ENCODE measurements at regions not wholly inside any gene's neighbourhood (a gene's known extent, or its start where the extent isn't known, plus 50 kb on each side); places are given as distances from the start of the nearest gene placed in this dataset.
"Not testable (repeated sequence)": the region's sequence is repeated elsewhere in the genome, so short reads cannot be mapped to it uniquely, and the experiment has no call there.

DNA sequence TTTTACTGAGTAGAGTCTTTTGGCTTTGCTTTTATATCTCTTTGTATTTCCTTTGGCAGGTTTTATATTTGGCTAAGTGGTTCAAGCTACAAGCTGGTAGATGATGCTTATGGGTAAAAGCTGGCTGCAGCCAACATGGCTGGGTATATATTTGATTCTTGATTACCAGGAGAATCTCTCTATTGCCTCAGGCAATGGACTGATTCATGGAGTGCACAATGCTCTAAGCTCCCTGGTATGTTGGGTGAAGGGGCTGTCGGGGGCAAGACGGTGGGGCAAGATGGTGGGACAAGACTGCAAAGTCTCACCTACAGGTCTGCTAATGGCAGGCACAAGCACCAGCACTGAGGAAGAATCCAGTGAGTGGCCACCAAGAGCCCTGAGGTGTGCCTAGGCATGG is 366.6 kb downstream of the DMAC1 start:
- no peak for TF ChIP-seq EZH2phosphoT487 (conservative IDR thresholded peaks at IDR 0.05; ENCODE audit: low read length)
- TF ChIP-seq, protein P1, sequence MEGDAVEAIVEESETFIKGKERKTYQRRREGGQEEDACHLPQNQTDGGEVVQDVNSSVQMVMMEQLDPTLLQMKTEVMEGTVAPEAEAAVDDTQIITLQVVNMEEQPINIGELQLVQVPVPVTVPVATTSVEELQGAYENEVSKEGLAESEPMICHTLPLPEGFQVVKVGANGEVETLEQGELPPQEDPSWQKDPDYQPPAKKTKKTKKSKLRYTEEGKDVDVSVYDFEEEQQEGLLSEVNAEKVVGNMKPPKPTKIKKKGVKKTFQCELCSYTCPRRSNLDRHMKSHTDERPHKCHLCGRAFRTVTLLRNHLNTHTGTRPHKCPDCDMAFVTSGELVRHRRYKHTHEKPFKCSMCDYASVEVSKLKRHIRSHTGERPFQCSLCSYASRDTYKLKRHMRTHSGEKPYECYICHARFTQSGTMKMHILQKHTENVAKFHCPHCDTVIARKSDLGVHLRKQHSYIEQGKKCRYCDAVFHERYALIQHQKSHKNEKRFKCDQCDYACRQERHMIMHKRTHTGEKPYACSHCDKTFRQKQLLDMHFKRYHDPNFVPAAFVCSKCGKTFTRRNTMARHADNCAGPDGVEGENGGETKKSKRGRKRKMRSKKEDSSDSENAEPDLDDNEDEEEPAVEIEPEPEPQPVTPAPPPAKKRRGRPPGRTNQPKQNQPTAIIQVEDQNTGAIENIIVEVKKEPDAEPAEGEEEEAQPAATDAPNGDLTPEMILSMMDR (IDR thresholded peaks at IDR 0.05; ENCODE audit: insufficient read depth, low read length, poor library complexity, severe bottlenecking) = no peak
- no peak overlapping the region for H3K27ac ChIP-seq (ENCODE audit: low read depth, low read length)
- H3K4me2 ChIP-seq (ENCODE audit: low read depth, low read length, poor library complexity, severe bottlenecking) = no peak overlapping the region
- H3K27me3 ChIP-seq (ENCODE audit: low read length) = no peaks in the 10 kb centered on the region
- H3K36me3 ChIP-seq (ENCODE audit: low read length) = no peaks in the 10 kb centered on the region
- no peak overlapping the region for H3K4me3 ChIP-seq (ENCODE audit: insufficient read depth, low read length, poor library complexity, severe bottlenecking)
- H2AFZ ChIP-seq (ENCODE audit: low read depth, low read length, severe bottlenecking) = no peak overlapping the region
- no peaks in the 10 kb centered on the region for H4K20me1 ChIP-seq (ENCODE audit: low read depth, low read length)
- no peaks in the 10 kb centered on the region for H3K9me2 ChIP-seq (replicated peaks; ENCODE audit: insufficient read depth, low read length)
- no peaks in the 10 kb centered on the region for H3K79me2 ChIP-seq (ENCODE audit: insufficient read depth, low read length)
- H3F3A ChIP-seq (ENCODE audit: insufficient read depth) = no peaks in the 10 kb centered on the region
- H3K9ac ChIP-seq (ENCODE audit: low read length) = no peak overlapping the region
- H3K9me3 ChIP-seq (ENCODE audit: insufficient read depth, low read length) = no peaks in the 10 kb centered on the region

DNA sequence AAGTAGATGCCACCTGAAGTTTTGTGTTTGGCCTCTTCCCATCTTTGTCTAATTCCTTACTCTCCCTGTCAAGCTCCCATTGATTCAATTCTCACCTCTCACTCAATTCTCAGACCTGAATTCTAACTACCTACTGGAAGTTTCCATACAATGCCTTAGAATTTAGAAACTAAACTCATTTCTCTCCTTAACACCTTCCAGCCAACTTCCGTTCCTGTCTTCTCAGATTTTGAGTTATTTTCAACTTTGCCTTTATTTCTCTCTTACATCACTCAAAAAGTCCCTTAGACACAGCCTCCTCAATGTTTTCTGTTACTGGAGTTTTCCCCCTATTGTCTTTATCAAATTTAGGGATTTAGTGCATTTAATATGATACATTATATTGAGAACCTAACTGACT is 382.2 kb downstream of the DMAC1 start:
- H2AFZ ChIP-seq (ENCODE audit: low read depth, low read length, severe bottlenecking) = not testable (repeated sequence)

DNA sequence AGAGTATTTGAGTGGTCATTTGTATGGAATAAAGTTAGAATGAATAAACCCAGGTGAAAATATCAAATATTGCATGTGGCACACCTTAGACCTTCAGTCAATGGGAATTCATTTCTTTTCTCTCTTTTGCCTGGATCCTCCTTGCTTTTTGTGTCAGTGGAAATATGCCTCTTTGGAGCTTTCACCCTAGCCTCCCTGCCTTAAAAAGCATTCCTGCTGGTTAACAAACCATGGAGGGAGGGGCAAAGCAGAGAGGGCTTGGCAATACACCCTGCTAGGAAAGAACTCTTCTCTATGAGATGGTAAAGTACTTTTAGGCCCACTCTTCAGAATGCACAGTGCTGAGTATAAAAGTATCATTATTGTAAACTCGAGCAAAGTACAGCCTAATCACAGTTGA is 383.7 kb downstream of the DMAC1 start:
- H3K9ac ChIP-seq (ENCODE audit: low read length) = no peak overlapping the region
- no peaks in the 10 kb centered on the region for H3K9me2 ChIP-seq (replicated peaks; ENCODE audit: insufficient read depth, low read length)
- TF ChIP-seq, protein P1 (IDR thresholded peaks at IDR 0.05; ENCODE audit: insufficient read depth, low read length, poor library complexity, severe bottlenecking) = no peak
- TF ChIP-seq EZH2phosphoT487 (conservative IDR thresholded peaks at IDR 0.05; ENCODE audit: low read length) = no peak
- no peaks in the 10 kb centered on the region for H3K79me2 ChIP-seq (ENCODE audit: insufficient read depth, low read length)
- no peak overlapping the region for H3K4me3 ChIP-seq (ENCODE audit: insufficient read depth, low read length, poor library complexity, severe bottlenecking)
- no peaks in the 10 kb centered on the region for H3K27me3 ChIP-seq (ENCODE audit: low read length)
- no peaks in the 10 kb centered on the region for H4K20me1 ChIP-seq (ENCODE audit: low read depth, low read length)
- no peak overlapping the region for H2AFZ ChIP-seq (ENCODE audit: low read depth, low read length, severe bottlenecking)
- no peak overlapping the region for H3K27ac ChIP-seq (ENCODE audit: low read depth, low read length)
- no peaks in the 10 kb centered on the region for H3K9me3 ChIP-seq (ENCODE audit: insufficient read depth, low read length)
- H3K4me2 ChIP-seq (ENCODE audit: low read depth, low read length, poor library complexity, severe bottlenecking) = no peak overlapping the region
- no peaks in the 10 kb centered on the region for H3K36me3 ChIP-seq (ENCODE audit: low read length)
- no peaks in the 10 kb centered on the region for H3F3A ChIP-seq (ENCODE audit: insufficient read depth)

More for the DNA sequence above, 382.2 kb downstream of the DMAC1 start:
- H3K27me3 ChIP-seq (ENCODE audit: low read length); H3K4me2 ChIP-seq (ENCODE audit: low read depth, low read length, poor library complexity, severe bottlenecking); H4K20me1 ChIP-seq (ENCODE audit: low read depth, low read length); H3K9me2 ChIP-seq (replicated peaks; ENCODE audit: insufficient read depth, low read length); H3K79me2 ChIP-seq (ENCODE audit: insufficient read depth, low read length); H3K4me3 ChIP-seq (ENCODE audit: insufficient read depth, low read length, poor library complexity, severe bottlenecking); H3K9ac ChIP-seq (ENCODE audit: low read length); H3F3A ChIP-seq (ENCODE audit: insufficient read depth); H3K9me3 ChIP-seq (ENCODE audit: insufficient read depth, low read length); H3K27ac ChIP-seq (ENCODE audit: low read depth, low read length); H3K36me3 ChIP-seq (ENCODE audit: low read length): not testable (repeated sequence)

DNA sequence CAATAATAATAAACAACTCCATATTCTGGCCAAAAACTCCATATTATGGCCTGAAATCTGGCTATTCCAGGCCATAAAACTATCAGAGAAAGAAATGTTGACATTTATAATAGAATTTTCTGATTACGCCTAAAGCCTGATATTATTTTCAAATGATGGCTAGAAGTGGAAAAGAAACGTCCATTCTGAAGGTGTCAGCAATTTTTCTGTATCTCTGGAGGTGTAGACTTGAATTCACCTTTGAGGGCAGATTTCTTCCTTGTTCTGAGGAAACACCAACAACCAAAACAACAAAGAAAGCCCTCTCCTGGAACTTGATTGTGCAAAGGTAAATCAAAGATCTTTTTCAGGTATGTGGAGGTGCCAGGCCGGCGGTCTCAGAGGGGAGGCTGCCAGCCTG is 390.7 kb downstream of the DMAC1 start:
- H2AFZ ChIP-seq (ENCODE audit: low read depth, low read length, severe bottlenecking) = no peak overlapping the region
- no peaks in the 10 kb centered on the region for H3K36me3 ChIP-seq (ENCODE audit: low read length)
- H3K27ac ChIP-seq (ENCODE audit: low read depth, low read length) = no peak overlapping the region
- no peak overlapping the region for H3K9ac ChIP-seq (ENCODE audit: low read length)
- no peak for TF ChIP-seq EZH2phosphoT487 (conservative IDR thresholded peaks at IDR 0.05; ENCODE audit: low read length)
- TF ChIP-seq, protein P1 (IDR thresholded peaks at IDR 0.05; ENCODE audit: insufficient read depth, low read length, poor library complexity, severe bottlenecking) = no peak
- no peak overlapping the region for H3K4me2 ChIP-seq (ENCODE audit: low read depth, low read length, poor library complexity, severe bottlenecking)
- H3F3A ChIP-seq (ENCODE audit: insufficient read depth) = no peaks in the 10 kb centered on the region
- no peaks in the 10 kb centered on the region for H3K79me2 ChIP-seq (ENCODE audit: insufficient read depth, low read length)
- no peaks in the 10 kb centered on the region for H3K9me3 ChIP-seq (ENCODE audit: insufficient read depth, low read length)
- H3K4me3 ChIP-seq (ENCODE audit: insufficient read depth, low read length, poor library complexity, severe bottlenecking) = no peak overlapping the region
- no peaks in the 10 kb centered on the region for H4K20me1 ChIP-seq (ENCODE audit: low read depth, low read length)
- no peaks in the 10 kb centered on the region for H3K9me2 ChIP-seq (replicated peaks; ENCODE audit: insufficient read depth, low read length)
- H3K27me3 ChIP-seq (ENCODE audit: low read length) = no peaks in the 10 kb centered on the region

Measured in SU-DHL-6 (cell line).